CD14-positive monocyte (primary cell): ENCODE measurements at regions not wholly inside any gene's neighbourhood (a gene's known extent, or its start where the extent isn't known, plus 50 kb on each side); places are given as distances from the start of the nearest gene placed in this dataset.

Experiments
- DNase-seq, 3 donors: peaks; one replicate each; pipeline ENCODE4 v3.0.0-alpha.2; 2011 to 2022
- H2AFZ ChIP-seq: 2 replicates; pipeline ENCODE4 v1.6.0; 2012; ENCODE audit warnings: mild to moderate bottlenecking, low read depth, low read length, inconsistent platforms; ENCODE audit not compliant: insufficient read depth, poor library complexity, severe bottlenecking
- H3K27ac ChIP-seq, 2 donors: 1 replicate in 1 of 2; 2 replicates in 1 of 2; pipeline ENCODE4 v1.5.1; 2012 to 2013; ENCODE audit warnings: low read length in 2 of 2, control low read depth in 1 of 2, inconsistent platforms in 1 of 2, low read depth in 1 of 2, mild to moderate bottlenecking in 1 of 2
- H3K27me3 ChIP-seq, 2 donors: one replicate each; pipeline versions ENCODE4 v1.6.0 to v1.6.1; 2011 to 2013; ENCODE audit warnings: low read length in 2 of 2; ENCODE audit not compliant: control insufficient read depth in 2 of 2, insufficient read depth in 2 of 2
- H3K36me3 ChIP-seq, 2 donors: replicated peaks in 1 of 2; 1 replicate in 1 of 2; 2 replicates in 1 of 2; pipeline versions ENCODE4 v1.5.1 to v1.6.1; 2012 to 2013; ENCODE audit warnings: low read length in 2 of 2, control low read depth in 1 of 2, inconsistent platforms in 1 of 2, mild to moderate bottlenecking in 1 of 2; ENCODE audit not compliant: insufficient read depth in 2 of 2, control insufficient read depth in 1 of 2
- H3K4me1 ChIP-seq, 2 donors: 1 replicate in 1 of 2; 2 replicates in 1 of 2; pipeline versions ENCODE4 v1.5.1 to v1.6.1; 2012 to 2013; ENCODE audit warnings: low read length in 2 of 2, control low read depth in 1 of 2, inconsistent platforms in 1 of 2, mild to moderate bottlenecking in 1 of 2, moderate library complexity in 1 of 2; ENCODE audit not compliant: insufficient read depth in 2 of 2, control insufficient read depth in 1 of 2
- H3K4me2 ChIP-seq: replicated peaks from 2 replicates; pipeline ENCODE3; 2012; ENCODE audit warnings: low read length, moderate library complexity, mild to moderate bottlenecking; ENCODE audit not compliant: poor library complexity, severe bottlenecking; ENCODE audit errors: extremely low read depth
- H3K4me3 ChIP-seq, 3 experiments: fragments of 200-600 bp in 1 of 3; sonication (generic) in 1 of 3; replicated peaks in 1 of 3; 1 replicate in 2 of 3; 2 replicates in 1 of 3; pipeline ENCODE4 v1.5.1; 2011 to 2013; ENCODE audit warnings: low read length in 3 of 3, mild to moderate bottlenecking in 3 of 3, control low read depth in 2 of 3, low read depth in 2 of 3, inconsistent platforms in 1 of 3, moderate library complexity in 1 of 3
- H3K79me2 ChIP-seq: 2 replicates; pipeline ENCODE4 v1.6.0; 2012; ENCODE audit warnings: mild to moderate bottlenecking, control low read depth, inconsistent platforms, low read length, moderate library complexity; ENCODE audit not compliant: insufficient read depth
- H3K9ac ChIP-seq: 2 replicates; pipeline ENCODE4 v1.6.0; 2017; ENCODE audit warnings: low read length, mild to moderate bottlenecking; ENCODE audit not compliant: insufficient read depth, poor library complexity, severe bottlenecking
- H3K9me3 ChIP-seq, 2 donors: replicated peaks in 1 of 2; 1 replicate in 1 of 2; 2 replicates in 1 of 2; pipeline versions ENCODE4 v1.5.1 to v1.6.1; 2012 to 2013; ENCODE audit warnings: low read length in 2 of 2, control low read depth in 1 of 2; ENCODE audit not compliant: control insufficient read depth in 1 of 2, insufficient read depth in 1 of 2
- H4K20me1 ChIP-seq: 2 replicates; pipeline ENCODE4 v1.6.0; 2012; ENCODE audit warnings: mild to moderate bottlenecking, low read length, control low read depth, moderate library complexity; ENCODE audit not compliant: insufficient read depth
- H3K27ac Mint-ChIP-seq, 7 donors: one replicate each; pipeline ENCODE4 v1.8.0; 2020; ENCODE audit warnings: mild to moderate bottlenecking in 7 of 7, mixed read lengths in 7 of 7, moderate library complexity in 6 of 7, inconsistent platforms in 2 of 7
- H3K27me3 Mint-ChIP-seq, 3 donors: one replicate each; pipeline ENCODE4 v1.8.0; 2021 to 2022; ENCODE audit warnings: low read depth in 3 of 3, mild to moderate bottlenecking in 3 of 3, mixed read lengths in 3 of 3, moderate library complexity in 3 of 3, inconsistent platforms in 1 of 3
- H3K36me3 Mint-ChIP-seq, 2 donors: one replicate each; pipeline ENCODE4 v1.8.0; 2020; ENCODE audit warnings: mixed read lengths in 2 of 2, inconsistent platforms in 1 of 2, mild to moderate bottlenecking in 1 of 2
- H3K4me1 Mint-ChIP-seq: one replicate; pipeline ENCODE4 v1.8.0; 2020; ENCODE audit warnings: mild to moderate bottlenecking, mixed read lengths
- H3K4me3 Mint-ChIP-seq, 2 donors: one replicate each; pipeline ENCODE4 v1.8.0; 2020; ENCODE audit warnings: mild to moderate bottlenecking in 2 of 2, mixed read lengths in 2 of 2, moderate library complexity in 1 of 2
- H3K9me3 Mint-ChIP-seq, 7 donors: one replicate each; pipeline ENCODE4 v1.8.0; 2020 to 2022; ENCODE audit warnings: mixed read lengths in 7 of 7, mild to moderate bottlenecking in 6 of 7, moderate library complexity in 6 of 7, inconsistent platforms in 2 of 7
- CTCF ChIP-seq: fragments of 200-600 bp; IDR thresholded peaks from one replicate; pipeline ENCODE4 v1.8.0; 2022; ENCODE audit warnings: antibody characterized with exemption, mild to moderate bottlenecking
- WGBS: methylation state at CpG from one replicate; pipeline ENCODE4 v1.1.5; 2013; ENCODE audit warnings: missing lambda C conversion rate; ENCODE audit not compliant: insufficient coverage; 5-methylcytosine and 5-hydroxymethylcytosine counted together
- intact Hi-C, 2 donors: fragments of 100-400 bp; cut with micrococcal nuclease; formaldehyde crosslinking; loops; one replicate each; pipeline versions ENCODE4 v1.15.0 to v1.15.1; 2023

- H3K79me2 ChIP-seq: no peaks in the 10 kb centered on the region
- Mint-ChIP-seq H3K4me3 (no peak overlapping the region), H3K27ac (no peak overlapping the region), H3K27me3 (peaks cover 0 to 14% (median 7%) of the 10 kb centered on the region in 3 donors), H3K36me3 (no peaks in the 10 kb centered on the region), H3K9me3 (peaks cover 0 to 3% (median 0%) of the 10 kb centered on the region in 7 donors), H3K4me1 (no peaks in the 10 kb centered on the region)
- H3K9me3 ChIP-seq: no peaks in the 10 kb centered on the region
- 96% methylated on average over 3 of the region's 5 CpGs for WGBS
- no peaks in the 10 kb centered on the region for H3K4me1 ChIP-seq
- H4K20me1 ChIP-seq: no peaks in the 10 kb centered on the region
- no peaks in the 10 kb centered on the region for H3K27me3 ChIP-seq
- H3K4me2 ChIP-seq: no peak overlapping the region
- no peak overlapping the region for H3K9ac ChIP-seq
- TF ChIP-seq CTCF: no peak
- no peaks in the 10 kb centered on the region for H3K36me3 ChIP-seq
- H3K4me3 ChIP-seq: no peak overlapping the region
- no peak overlapping the region for H3K27ac ChIP-seq
- no peak for DNase-seq
- intact Hi-C loops: no loop called here
- H2AFZ ChIP-seq: no peak overlapping the region
Observed at GRCh38 chr16:87092958-87093357, 224.2 kb downstream of the C16orf95 start.

GRCh38 chr16:87093804-87094555, 223.2 kb downstream of the C16orf95 start:
- no peaks in the 10 kb centered on the region for H4K20me1 ChIP-seq
- H3K4me3 ChIP-seq: no peak overlapping the region
- no peak overlapping the region for H3K9ac ChIP-seq
- Mint-ChIP-seq H3K36me3 (no peaks in the 10 kb centered on the region), H3K4me3 (no peak overlapping the region), H3K27me3 (peaks cover 0 to 12% (median 5%) of the 10 kb centered on the region in 3 donors), H3K4me1 (no peaks in the 10 kb centered on the region), H3K27ac (no peak overlapping the region), H3K9me3 (peaks cover 0 to 3% (median 0%) of the 10 kb centered on the region in 7 donors)
- H3K79me2 ChIP-seq: no peaks in the 10 kb centered on the region
- no peaks in the 10 kb centered on the region for H3K36me3 ChIP-seq
- no peak overlapping the region for H3K4me2 ChIP-seq
- no peak for DNase-seq
- 96% methylated on average over 13 of the region's 18 CpGs for WGBS
- no peak overlapping the region for H3K27ac ChIP-seq
- no peaks in the 10 kb centered on the region for H3K4me1 ChIP-seq
- H2AFZ ChIP-seq: no peak overlapping the region
- intact Hi-C loops: no loop called here
- TF ChIP-seq CTCF: no peak
- H3K27me3 ChIP-seq: no peaks in the 10 kb centered on the region
- H3K9me3 ChIP-seq: no peaks in the 10 kb centered on the region
